HG02973 (cell line): ENCODE measurements at regions not wholly inside any gene's neighbourhood (a gene's known extent, or its start where the extent isn't known, plus 50 kb on each side); places are given as distances from the start of the nearest gene placed in this dataset.

Experiments used
- ATAC-seq: cut with Tn5 transposase; IDR thresholded peaks from one replicate; pipeline ENCODE4 v1.9.1; 2021; ENCODE audit warnings: moderate library complexity; ENCODE audit not compliant: unreplicated experiment

GRCh38 chr4:148495463-148495862 lies 53.2 kb upstream of the NR3C2 start:
- ATAC-seq: no peak
